Upper lobe of left lung (tissue), 4 donors: ENCODE measurements at regions not wholly inside any gene's neighbourhood (a gene's known extent, or its start where the extent isn't known, plus 50 kb on each side); places are given as distances from the start of the nearest gene placed in this dataset.

Experiments used
- EP300 ChIP-seq, 4 donors: sonication (generic); formaldehyde crosslinking; IDR thresholded peaks; one replicate each; pipeline ENCODE4 v1.5.1; 2017; ENCODE audit warnings: antibody characterized with exemption in 4 of 4, control low read depth in 2 of 4
- POLR2A ChIP-seq, 4 donors: fragments of 450-650 bp; IDR thresholded peaks; one replicate each; pipeline ENCODE4 v1.5.1; 2016 to 2017; ENCODE audit warnings: antibody characterized with exemption in 4 of 4, mild to moderate bottlenecking in 2 of 4
- TF ChIP-seq, protein P1 (sequence below), 6 experiments: fragments of 450-650 bp in 4 of 6; fragments of 200-600 bp in 2 of 6; sonication (generic) in 2 of 6; IDR thresholded peaks; one replicate each; pipeline ENCODE4 v1.5.1; 2016 to 2019; ENCODE audit warnings: antibody characterized with exemption in 6 of 6

DNA sequence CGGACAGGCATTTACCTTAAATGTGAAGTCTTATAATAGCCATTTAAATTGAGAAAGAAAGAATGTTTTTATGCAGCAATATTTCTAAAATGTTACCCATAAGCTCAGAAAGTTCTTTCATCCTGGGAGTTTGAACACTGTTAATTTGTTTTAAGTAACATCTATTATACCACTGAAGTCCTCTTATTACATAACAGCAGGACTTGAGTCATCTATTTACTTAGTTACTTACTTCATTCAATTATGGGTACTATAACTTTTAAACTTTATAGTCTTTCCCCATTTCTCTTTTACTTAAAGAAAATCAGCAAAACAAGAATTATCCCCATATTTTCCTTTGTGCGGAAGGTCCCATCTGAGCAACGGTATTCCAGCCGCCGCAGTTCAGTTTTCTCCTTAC is 473.1 kb downstream of the ETNK1 start:
- TF ChIP-seq POLR2A (IDR thresholded peaks at IDR 0.05), result no peak
- TF ChIP-seq, protein P1, sequence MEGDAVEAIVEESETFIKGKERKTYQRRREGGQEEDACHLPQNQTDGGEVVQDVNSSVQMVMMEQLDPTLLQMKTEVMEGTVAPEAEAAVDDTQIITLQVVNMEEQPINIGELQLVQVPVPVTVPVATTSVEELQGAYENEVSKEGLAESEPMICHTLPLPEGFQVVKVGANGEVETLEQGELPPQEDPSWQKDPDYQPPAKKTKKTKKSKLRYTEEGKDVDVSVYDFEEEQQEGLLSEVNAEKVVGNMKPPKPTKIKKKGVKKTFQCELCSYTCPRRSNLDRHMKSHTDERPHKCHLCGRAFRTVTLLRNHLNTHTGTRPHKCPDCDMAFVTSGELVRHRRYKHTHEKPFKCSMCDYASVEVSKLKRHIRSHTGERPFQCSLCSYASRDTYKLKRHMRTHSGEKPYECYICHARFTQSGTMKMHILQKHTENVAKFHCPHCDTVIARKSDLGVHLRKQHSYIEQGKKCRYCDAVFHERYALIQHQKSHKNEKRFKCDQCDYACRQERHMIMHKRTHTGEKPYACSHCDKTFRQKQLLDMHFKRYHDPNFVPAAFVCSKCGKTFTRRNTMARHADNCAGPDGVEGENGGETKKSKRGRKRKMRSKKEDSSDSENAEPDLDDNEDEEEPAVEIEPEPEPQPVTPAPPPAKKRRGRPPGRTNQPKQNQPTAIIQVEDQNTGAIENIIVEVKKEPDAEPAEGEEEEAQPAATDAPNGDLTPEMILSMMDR (IDR thresholded peaks at IDR 0.05), result no peak
- no peak for TF ChIP-seq EP300 (IDR thresholded peaks at IDR 0.05)
